HuH-7 (cell line): ENCODE measurements at regions not wholly inside any gene's neighbourhood (a gene's known extent, or its start where the extent isn't known, plus 50 kb on each side); places are given as distances from the start of the nearest gene placed in this dataset.

ENCODE experiments used
- DNase-seq: peaks from one replicate; pipeline ENCODE4 v3.0.0; 2011; ENCODE audit warnings: low spot score

- peak; percentile 2 for DNase-seq
Observed at GRCh38 chr14:39988939-39989338, 556.7 kb upstream of the FBXO33 start.

GRCh38 chr14:39984323-39984722, 552.1 kb upstream of the FBXO33 start:
- no peak for DNase-seq

- DNase-seq = no peak
Observed at GRCh38 chr14:39977198-39977597, 545.0 kb upstream of the FBXO33 start.

- DNase-seq = no peak
Observed at GRCh38 chr14:39974036-39974435, 541.8 kb upstream of the FBXO33 start.

GRCh38 chr14:39972704-39973103, 540.5 kb upstream of the FBXO33 start:
- DNase-seq = no peak

GRCh38 chr14:39967885-39968284, 535.7 kb upstream of the FBXO33 start:
- no peak for DNase-seq

GRCh38 chr14:39957987-39958386, 525.8 kb upstream of the FBXO33 start:
- no peak for DNase-seq

- no peak for DNase-seq
Observed at GRCh38 chr14:39957290-39957689, 525.1 kb upstream of the FBXO33 start.

GRCh38 chr14:39956372-39956771, 524.1 kb upstream of the FBXO33 start:
- no peak for DNase-seq

GRCh38 chr14:39948235-39948634, 516.0 kb upstream of the FBXO33 start:
- DNase-seq = no peak

- DNase-seq = no peak
Observed at GRCh38 chr14:39946807-39947206, 514.6 kb upstream of the FBXO33 start.

GRCh38 chr14:39939023-39939422, 506.8 kb upstream of the FBXO33 start:
- DNase-seq = no peak

- DNase-seq = no peak
Observed at GRCh38 chr14:39912192-39913100, 480.2 kb upstream of the FBXO33 start.

- no peak for DNase-seq
Observed at GRCh38 chr14:39897657-39898056, 465.4 kb upstream of the FBXO33 start.

GRCh38 chr14:39890026-39890425, 457.8 kb upstream of the FBXO33 start:
- no peak for DNase-seq

- DNase-seq = no peak
Observed at GRCh38 chr14:39884091-39884490, 451.9 kb upstream of the FBXO33 start.

- DNase-seq = no peak
Observed at GRCh38 chr14:39880965-39881364, 448.7 kb upstream of the FBXO33 start.

GRCh38 chr14:39880106-39880695, 448.0 kb upstream of the FBXO33 start:
- no peak for DNase-seq

- DNase-seq = no peak
Observed at GRCh38 chr14:39877577-39878190, 445.5 kb upstream of the FBXO33 start.

- no peak for DNase-seq
Observed at GRCh38 chr14:39876916-39877315, 444.7 kb upstream of the FBXO33 start.

GRCh38 chr14:39875028-39875427, 442.8 kb upstream of the FBXO33 start:
- no peak for DNase-seq

GRCh38 chr14:39873791-39874190, 441.6 kb upstream of the FBXO33 start:
- DNase-seq = no peak

GRCh38 chr14:39868949-39869348, 436.7 kb upstream of the FBXO33 start:
- no peak for DNase-seq
